G401.6 (cell line): ENCODE measurements at regions not wholly inside any gene's neighbourhood (a gene's known extent, or its start where the extent isn't known, plus 50 kb on each side); places are given as distances from the start of the nearest gene placed in this dataset.
"Not testable (repeated sequence)": the region's sequence is repeated elsewhere in the genome, so short reads cannot be mapped to it uniquely, and the experiment has no call there.

Source experiments
- FAIRE-seq: peaks from 2 replicates; lab custom pipeline; 2012; peaks lifted over from hg19 to GRCh38; lab: Jason Lieb, UNC

DNA sequence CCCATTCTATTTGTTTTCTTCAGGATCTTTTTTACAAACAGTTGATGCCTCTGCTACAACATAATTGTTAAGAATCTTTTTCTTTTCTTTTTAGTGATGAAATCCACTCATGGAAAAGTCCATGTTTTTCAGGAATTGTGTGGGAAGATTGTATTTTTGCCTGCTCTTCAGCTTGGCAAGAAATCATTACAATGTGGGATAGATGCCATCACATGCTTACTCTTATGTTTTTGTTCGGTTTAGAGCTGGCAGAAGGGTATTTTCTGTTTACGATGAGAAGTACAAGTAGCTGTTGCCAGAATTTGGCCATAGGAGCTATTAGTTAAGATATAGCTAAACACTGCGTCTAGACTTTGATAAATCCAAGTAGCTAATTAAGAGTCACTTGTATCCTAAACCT is 2585.3 kb downstream of the ARAP2 start:
- no peak for FAIRE-seq

DNA sequence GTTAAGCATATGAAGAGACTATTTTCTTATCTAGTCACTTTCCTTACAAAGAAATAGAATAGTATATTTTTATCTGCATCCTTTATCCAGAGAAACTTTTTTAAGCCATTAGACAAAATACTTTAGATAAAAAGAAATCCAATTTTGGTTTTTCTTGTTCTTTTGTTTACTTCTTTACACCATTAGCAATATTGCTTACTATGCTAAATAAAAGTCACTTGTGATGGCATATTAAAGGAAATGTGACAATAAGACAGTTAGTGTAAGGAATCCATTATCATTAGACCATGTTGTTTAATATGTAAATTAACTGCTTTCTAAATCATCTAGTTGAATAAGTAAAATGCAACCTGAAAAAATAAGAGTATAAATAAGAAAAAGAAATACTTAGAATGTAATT is 2582.7 kb downstream of the ARAP2 start:
- no peak for FAIRE-seq

DNA sequence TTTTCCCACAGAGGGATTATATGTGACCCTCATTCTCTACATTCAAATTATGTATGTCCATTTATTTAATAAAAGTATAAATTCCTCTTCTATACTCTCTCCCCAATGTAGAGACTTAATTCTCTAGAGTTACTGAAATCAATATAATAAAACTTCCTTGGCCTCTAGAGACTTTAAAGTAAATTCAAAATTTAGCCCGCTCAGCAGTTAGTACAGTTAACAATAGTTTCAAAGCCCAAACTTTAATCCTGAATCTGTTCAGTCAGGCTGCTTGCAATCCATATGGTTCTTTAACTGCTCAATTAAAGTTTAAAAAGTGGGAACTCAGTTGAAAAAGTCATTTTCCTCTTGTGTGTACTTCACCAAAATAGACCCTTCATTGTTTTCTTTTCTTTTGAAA is 2558.4 kb downstream of the ARAP2 start:
- FAIRE-seq = no peak

DNA sequence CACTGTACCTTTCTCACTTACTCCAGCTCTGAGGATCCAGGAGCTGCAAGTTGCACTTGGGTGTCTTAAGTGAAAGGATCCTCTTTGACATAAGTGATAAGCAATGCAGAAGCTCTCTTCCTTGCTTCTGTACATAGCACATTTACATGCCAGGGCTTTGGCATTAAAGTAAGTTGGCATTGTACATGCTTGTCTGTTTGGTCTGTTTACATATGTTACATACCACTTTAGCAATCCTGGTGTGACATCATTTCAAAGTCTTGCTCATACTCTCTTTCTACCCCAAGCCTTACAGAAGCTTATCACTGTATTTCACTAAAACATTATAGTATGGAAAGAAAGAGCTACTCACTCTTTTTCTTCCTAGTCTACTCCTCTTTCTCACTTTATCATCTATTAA is 2548.3 kb downstream of the ARAP2 start:
- no peak for FAIRE-seq

DNA sequence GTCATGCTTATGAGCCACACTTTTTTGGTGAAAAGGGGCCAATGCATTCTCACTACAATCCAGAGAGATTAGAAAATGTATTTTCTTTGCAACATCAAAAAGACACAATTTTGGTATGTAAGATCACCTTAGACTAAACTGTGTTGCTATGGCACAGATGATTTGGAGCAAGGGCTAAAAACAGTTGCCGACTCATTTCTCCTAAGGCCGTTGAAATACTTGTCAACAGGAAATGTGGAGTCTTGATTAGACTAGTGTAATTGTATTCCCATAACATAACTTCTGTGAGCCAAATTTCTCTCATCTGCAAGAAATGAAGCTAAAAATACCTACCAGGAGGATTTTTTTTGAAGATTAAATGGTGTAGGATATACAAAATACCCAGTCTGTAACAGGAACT is 2547.7 kb downstream of the ARAP2 start:
- no peak for FAIRE-seq

DNA sequence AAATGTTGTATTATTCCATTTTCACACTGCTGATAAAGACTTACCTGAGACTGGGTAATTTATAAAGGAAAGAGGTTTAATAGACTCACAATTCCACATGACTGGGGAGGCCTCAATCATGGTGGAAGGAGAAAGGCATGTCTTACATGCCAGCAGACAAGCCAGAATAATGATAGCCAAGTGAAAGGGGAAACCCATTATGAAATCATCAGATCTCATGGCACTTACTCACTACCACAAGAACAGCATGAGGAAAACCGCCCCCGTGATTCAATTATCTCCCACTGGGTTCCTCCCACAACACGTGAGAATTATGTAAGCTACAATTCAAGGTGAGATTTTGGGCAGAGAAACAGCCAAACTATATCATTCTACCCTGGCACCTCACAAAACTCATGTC is 2535.1 kb downstream of the ARAP2 start:
- no peak for FAIRE-seq

DNA sequence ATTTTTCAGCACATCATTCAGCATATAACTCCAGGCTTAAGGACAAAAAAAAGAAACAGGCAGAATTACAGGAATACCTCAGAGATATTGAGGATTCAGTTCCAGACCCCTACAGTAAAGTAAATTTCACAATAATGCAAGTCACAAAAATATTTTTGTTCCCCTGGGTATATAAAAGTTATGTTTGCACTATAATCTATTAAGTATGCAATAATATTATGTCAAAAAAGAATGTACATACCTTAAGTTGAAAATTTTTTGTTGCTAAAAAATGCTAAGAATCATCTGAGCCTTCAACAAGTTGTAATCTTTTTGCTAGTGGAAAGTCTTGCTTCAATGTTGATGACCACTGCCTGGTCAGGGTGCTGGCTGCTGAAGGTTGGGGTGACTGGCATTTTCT is 2532.5 kb downstream of the ARAP2 start:
- FAIRE-seq = no peak

DNA sequence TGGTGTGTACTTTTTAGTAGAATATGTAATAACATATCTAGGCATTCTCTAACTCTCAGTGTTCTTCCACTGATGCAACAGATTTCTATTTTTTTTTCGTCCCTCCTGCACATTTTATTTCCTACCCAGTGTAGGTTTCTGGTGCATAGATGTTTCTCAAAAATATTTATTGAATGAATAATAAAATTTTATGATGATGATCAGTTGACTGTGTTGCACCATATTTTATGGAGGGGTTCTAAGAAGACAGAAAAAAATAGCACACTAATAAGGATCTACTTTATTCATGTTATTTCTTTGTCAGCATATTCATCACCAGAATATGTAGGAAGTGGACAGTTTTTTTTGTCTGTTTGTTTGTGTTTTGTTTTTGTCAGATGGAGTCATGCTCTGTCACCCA is 2529.3 kb downstream of the ARAP2 start:
- FAIRE-seq = no peak

DNA sequence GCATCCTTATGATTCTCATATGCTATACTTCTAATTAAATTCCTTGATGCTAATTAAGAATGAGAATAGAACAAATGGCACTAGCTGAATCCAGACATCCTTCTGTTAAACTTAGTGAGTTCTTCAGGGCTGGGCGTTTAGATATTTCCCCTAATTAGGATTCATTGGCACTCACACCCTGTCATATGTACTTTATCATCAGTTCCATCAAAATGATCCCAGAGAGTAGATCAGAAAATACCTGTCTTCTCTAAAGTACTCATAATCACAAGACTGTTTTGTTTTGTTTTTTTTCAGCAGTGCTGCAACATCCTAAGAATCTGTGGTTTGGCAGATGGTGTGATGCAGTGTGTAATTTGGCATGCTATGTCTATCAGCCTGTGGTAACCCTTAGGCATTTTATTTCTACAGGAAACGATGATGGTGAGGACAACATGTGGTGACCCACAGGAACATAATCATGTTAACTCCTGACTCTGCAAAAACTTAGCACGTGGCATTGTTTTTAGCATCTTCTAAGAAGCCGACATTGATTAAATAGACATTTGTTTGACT is 2528.4 kb downstream of the ARAP2 start:
- FAIRE-seq = no peak

DNA sequence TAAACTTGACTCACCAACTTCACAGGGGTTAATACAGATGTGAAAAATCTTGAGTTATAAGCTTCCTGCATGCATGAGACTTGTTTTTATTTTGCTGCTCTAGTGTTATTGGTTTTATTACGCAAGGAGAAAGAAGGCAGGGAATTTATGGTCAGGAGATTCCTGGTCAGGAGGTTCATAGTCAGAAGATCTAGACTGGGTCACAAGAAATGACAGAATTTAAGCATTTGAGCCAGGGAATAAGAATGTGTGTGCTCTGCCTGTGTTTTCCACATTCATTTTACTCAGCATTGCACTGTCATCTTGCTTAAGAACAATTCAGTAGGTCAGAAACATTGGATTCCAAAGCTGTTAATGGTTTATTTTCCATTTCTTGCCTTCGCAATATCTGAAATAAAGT is 2522.1 kb downstream of the ARAP2 start:
- FAIRE-seq = no peak

DNA sequence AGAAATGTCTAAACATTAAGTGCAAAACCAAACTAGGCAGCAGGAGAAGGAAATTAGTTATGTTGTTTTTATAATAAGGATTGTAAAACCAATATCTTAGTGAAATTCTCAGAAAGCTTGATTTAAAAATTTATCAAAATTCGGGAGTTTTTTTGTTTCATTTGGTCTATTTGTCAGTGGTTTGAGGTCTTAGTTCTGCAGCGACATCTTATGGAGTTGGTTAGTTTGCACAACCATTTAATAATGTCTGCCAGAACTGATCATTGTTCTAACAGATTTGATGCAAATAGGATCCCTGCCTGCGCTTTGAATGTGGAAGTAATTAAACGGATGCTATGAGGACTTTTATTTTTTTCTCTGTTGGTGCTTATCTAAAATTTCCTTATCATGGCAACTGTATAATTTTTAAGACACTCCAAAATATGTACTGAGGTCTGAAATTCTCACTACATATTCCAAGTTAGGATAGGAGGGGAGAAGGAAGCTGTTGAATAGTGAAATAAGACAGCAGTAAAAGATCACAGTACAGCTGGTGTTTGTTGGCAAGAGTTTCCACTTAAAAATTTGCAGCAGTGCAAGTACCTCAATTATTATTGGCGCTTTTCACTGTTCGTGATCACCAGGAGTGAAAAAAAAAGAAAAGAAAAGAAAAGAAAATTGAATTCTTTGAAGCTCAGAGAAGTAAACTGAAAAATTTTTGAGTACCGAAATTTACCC is 2521.4 kb downstream of the ARAP2 start:
- FAIRE-seq = no peak

DNA sequence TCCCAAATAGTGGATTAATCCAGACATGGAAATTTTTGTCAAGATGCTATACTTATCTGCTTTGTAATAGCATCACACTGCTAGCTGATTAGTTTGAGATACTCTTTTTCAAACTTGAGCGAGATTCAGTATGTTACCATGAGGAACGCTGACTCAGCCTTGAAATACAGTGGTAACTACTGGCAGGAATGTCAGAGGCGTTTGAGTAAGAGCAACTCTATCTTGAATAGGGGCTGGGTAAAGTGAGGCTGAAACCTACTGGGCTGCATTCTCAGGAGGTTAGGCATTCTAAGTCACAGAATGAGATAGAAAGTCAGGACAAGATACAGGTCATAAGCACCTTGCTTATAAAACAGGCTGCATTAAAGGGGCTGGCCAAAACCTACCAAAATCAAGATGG is 2519.6 kb downstream of the ARAP2 start:
- no peak for FAIRE-seq

DNA sequence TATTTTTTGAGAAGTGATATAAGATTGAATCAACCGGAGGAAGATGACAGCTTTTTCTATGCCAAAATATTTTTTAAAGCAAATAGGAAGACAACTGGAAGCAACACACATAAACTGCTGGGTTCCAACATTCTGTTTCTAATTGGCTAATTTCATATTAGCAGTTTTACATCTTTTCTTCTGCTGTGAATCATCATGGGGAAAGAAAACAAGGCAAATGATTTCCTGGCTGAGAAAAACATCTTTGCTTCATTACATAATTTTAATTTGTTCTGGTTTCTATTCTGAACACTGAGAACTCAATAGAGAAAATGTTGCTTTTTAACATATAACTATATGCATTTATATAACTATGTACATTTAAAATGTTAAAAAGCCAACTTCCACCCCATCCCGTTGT is 2518.5 kb downstream of the ARAP2 start:
- FAIRE-seq = no peak

DNA sequence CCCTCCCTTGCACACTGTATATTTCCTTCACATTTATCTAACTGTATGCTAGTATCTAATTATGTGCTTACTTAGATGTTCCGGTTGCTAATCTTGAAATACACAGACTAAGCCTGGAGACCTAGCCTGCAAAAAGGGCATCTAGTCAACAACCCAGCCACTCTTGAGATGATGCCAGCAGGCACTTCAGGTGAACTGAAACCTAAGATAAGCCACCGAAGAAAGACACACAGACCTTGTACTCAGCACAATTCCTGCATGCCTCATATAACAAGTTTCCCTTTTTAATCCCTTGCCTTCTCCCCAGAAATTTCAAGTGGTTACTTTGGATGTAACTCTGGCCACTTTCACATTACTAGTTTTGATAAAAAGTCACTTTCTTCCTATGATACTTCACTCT is 2506.6 kb downstream of the ARAP2 start:
- no peak for FAIRE-seq

DNA sequence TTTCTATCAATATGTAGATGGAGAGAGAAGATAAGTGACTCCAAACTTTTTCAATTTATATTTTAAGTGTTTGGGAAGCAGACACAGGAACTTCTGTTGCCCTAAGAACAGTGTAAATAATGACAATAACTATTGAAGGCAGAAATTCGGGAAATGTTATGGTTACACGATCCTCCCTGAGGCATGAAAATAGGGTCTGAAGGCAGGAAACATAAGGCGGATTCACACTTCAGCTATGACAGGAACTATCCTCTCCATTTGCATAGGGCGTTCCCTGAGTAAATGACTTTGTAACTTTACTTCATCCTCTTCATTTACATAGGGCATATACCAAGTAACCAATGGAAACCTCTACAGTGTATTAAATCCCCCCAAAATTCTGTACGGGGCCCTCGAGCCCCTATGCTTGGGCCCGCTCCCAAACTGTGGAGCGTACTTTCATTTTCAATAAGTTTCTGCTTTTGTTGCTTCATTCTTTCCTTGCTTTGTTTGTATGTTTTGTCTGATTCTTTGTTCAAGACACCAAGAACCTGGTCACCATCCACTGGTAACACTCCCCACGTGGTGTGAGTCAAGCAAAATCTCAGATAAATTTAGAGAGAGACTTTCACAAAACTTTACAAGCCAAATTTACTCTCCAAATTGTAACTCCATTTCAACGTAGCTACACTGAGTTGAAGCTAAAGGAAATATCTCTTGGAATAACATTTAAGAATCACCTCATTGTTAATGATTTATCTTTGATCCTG is 2504.3 kb downstream of the ARAP2 start:
- no peak for FAIRE-seq

DNA sequence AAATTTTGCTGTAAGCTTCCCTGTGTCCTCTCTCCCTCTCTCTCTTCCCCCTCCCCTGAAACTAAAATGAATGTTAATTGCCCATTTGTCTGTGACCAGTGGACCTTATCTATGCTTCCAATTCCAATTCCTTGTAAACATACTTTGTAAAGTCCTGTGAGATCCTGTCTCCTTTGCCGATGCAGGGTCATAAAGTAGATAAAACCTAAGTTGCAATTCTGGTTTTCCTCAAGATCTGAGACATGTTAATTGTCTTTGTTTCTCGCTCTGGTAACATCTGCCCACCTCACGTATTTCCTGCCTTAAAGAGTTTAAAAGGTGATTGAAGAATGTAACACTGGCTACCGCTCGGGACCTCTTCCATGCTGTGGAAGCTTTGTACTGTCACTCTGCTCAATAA is 2503.4 kb downstream of the ARAP2 start:
- FAIRE-seq = not testable (repeated sequence)

DNA sequence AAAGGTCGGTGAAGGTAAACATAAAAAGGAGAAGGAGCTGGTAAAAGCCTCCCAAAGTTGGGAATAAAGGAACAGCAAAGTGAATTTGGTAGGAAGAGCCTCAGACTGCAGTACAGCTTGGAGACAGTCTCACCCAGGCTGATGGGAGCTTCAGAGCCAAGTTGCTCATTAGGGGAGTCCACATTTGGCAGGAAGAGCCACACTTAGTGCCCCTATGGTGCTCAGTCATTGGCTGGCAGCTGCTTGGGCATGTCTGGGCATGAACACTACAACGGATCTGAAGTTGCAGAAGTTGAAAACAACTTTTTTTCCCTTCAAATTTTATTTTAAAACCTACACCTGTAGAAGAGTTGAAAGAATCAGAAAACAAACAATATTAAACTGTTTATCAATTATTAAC is 2497.3 kb downstream of the ARAP2 start:
- no peak for FAIRE-seq

DNA sequence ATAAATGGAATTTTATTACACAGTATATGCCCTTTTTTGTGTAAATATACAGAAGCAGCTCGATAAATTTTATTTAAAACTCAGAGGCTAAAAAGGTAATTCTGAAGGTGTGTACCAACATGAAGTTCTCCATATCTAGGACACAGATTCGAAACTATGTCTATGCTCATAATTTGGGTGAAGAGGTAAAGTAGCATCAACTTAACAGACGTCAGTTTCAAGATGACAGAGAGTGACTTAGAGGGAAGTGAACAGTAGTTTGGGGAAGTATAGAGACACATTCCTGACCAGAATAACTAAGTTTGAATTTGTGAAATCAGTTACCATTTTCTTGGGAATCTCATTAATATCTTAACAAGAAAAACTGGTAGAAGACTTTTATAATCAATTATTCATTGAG is 2493.3 kb downstream of the ARAP2 start:
- no peak for FAIRE-seq

DNA sequence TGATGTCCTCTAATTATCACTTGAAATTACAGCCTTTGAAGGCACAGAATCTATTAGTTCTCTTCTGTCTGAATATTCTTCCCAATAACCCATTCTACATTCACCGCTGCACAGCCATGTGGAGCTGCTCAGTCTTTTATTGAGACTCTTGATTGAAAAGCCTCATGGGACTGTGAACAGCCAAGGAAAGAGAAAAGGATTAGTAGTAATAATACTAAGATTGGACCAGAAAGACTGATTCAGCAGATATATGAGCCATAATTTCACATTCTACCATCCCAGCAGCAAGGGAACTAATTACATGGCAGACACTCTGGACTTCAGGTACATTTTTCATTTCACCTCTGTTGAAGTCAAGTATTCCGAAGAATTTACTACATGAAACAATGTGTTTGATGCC is 2471.7 kb downstream of the ARAP2 start:
- no peak for FAIRE-seq

DNA sequence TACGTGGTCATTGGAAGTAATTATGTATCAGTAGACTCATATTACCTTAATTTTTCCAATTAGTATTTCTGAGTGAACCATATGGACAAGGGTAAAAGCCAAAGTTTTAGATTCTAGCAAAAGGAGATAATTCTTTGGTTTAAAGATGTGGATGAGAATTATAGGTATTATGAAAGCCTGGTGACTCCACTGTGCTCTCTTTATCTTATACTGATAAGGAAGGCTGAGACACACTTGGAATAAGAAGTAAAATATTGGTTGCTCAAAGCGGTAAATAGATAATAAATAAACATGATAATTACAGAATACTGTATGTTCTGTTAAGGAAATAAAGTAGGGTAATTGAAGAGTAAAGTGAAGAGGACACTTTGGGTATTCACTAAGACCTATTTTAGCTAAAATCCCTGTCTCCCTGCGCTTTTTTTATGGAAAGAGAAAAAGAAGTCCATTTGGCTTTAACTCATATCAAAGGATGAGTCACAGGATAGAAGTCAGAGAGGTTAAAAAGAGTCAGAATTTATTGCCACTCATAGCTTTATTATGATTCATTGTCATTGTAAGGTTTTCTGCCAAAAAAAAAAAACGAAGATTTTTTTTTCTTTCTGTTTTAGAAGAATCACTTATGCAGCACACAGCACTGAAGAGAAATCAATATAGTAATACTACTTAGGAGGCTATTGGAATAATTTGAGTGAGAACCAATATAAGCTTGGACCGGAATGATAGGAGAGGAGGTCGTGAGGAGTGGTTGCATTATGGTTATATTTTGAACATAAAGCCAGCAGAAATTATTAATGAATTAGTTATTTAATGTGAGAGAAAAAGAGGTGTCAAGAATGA is 2463.1 kb downstream of the ARAP2 start:
- no peak for FAIRE-seq

DNA sequence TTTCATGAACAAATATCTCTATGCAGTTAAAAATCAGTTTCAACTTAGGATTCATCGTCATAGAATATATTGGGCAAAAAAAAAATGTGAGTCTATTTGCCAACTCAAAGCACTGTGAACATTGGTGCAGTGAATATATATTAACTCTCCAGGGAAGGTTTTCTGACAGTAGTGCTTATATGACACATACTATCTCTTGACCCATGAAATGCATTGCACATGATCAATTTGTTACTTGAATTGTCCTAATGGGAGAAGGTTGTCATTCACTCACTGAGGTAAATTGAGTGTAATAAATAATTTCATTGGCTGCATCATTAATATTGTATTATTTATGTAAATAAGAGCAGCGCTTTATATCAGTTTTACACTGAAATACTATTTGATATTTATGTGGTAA is 2458.5 kb downstream of the ARAP2 start:
- FAIRE-seq = no peak

DNA sequence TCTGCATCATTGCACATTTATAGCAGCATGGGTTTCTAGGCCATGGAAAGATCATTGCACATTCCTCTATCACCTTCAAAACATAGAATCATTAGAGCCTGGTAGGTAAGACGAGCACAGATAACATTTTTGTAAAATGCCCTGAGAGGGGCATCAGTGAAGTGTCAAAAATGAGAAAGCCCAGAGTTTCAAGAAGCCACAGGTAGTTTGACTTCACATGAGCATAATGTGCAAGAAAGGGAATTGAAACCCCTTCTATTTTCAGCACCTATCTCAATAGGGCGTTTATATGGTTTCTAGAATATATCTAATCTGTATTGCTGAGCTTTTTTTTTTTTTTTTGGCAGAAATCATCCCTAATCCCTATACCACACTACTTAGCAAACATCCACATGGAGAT is 2441.7 kb downstream of the ARAP2 start:
- FAIRE-seq = no peak

DNA sequence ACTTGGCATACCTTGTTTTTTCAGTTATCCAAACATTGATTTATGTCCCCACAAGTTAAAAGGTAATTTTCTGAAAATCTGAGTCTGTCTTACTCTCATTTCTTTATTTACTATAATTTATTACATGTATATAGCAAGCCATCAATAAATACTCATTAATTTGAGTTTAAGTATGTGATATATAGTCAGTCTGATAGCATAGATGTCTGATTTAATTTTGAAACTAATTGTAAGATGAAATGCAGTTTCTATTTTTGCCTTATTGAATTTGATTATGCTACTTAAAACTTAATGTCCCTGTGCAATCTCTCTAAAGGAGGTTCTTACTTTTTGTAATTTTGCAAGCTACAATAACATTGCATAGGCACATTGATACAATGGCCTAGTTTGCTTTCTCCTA is 2418.6 kb downstream of the ARAP2 start:
- FAIRE-seq = no peak
